HFF-Myc (cell line): ENCODE measurements at regions not wholly inside any gene's neighbourhood (a gene's known extent, or its start where the extent isn't known, plus 50 kb on each side); places are given as distances from the start of the nearest gene placed in this dataset.

ENCODE experiments used
- DNase-seq: peaks from one replicate; pipeline ENCODE4 v3.0.0-alpha.2; 2011; ENCODE audit warnings: low read depth; ENCODE audit errors: extremely low read depth
- H3K4me3 ChIP-seq: replicated peaks from 2 replicates; pipeline ENCODE4 v1.5.1; 2011; ENCODE audit warnings: low read depth, mild to moderate bottlenecking, control low read depth, low read length
- CTCF ChIP-seq: IDR thresholded peaks from 2 replicates; pipeline ENCODE4 v1.5.1; 2012; ENCODE audit warnings: mild to moderate bottlenecking, low read depth, low read length, control low read depth; ENCODE audit errors: missing control alignments

GRCh38 chr3:66762916-66763693 lies 235.0 kb upstream of the KBTBD8 start:
- DNase-seq: no peak
- no peak overlapping the region for H3K4me3 ChIP-seq
- no peak for TF ChIP-seq CTCF

DNA sequence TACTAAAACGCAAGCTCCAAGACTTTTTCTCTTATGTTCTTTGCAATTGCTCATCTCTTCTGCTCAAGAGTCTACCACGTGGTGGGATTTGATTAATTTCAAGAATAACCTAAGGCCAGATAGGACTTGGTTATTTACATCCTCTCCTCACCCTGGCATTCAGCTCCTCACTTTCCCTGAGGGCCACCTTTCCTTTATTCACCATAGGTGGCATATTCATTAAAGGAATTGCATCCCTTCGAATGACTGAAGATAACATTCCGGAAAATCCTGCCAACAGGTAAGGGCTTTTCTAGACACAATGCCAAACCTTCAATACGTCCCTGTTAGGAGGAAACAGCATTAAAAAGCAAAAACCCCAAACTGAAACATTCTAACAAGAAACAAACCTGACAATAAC lies 220.0 kb upstream of the KBTBD8 start:
- H3K4me3 ChIP-seq: no peak overlapping the region
- TF ChIP-seq CTCF: no peak
- DNase-seq: no peak

DNA sequence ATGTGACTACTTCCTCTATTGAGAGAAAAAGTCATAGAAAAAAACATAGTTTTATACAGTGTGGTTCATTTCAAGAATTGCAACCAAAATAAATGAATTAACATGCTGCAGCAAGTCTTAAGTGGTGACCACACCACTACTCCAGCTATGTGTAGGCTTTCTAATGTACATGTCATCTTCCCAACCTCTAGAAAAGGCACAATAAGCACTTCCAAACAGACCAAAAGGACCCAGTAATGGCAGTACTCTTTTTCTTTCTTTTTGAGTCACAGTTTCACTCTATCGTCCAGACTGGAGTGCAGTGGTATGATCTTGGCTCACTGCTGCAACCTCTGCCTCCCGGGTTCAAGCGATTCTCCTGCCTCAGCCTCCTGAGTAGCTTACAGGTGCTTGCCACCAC lies 219.3 kb upstream of the KBTBD8 start:
- no peak for DNase-seq
- H3K4me3 ChIP-seq: no peak overlapping the region
- TF ChIP-seq CTCF: no peak

DNA sequence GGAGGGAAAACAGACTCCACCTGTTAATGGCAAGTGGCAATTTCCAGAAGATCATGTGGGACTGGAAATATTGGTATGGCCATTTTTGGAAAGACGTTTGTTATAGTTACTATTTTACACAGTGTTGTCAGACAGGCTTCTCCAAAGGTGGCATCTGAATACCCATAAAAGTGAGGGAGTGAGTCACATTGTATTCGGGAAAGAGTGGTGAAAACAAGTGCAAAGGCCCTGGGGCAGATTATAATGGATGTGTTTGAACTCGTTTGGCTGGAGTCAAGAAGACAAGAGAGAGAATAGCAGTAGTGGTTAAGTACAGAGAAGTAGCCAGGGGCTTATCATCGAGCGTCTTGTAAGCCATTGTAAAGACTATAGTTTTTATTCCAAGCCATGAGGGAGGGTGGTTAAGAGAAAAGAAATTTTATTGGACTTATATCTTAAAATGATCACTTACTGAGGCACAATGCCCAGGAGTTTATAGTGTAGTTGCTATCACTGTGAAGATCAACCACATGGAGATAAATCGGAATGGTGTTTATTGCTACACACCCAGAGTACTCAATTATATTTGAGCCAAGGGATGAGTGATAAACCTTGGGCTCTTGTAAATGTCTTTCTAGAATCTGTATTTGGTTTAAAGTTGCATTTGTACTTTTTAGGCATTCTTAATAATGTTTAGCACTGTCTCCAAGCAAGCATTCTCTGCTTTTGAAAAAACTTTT lies 212.8 kb upstream of the KBTBD8 start:
- no peak for DNase-seq

GRCh38 chr3:66789580-66790237 lies 208.4 kb upstream of the KBTBD8 start:
- no peak for TF ChIP-seq CTCF
- DNase-seq: no peak

More for the DNA sequence above, 212.8 kb upstream of the KBTBD8 start:
- no peak overlapping the region for H3K4me3 ChIP-seq
- TF ChIP-seq CTCF: no peak

GRCh38 chr3:66792086-66792485 lies 206.0 kb upstream of the KBTBD8 start:
- H3K4me3 ChIP-seq: no peak overlapping the region
- TF ChIP-seq CTCF: no peak
- DNase-seq: no peak

More at GRCh38 chr3:66789580-66790237, 208.4 kb upstream of the KBTBD8 start:
- no peak overlapping the region for H3K4me3 ChIP-seq
